Retinal pigment epithelial cell (primary cell): ENCODE measurements at regions not wholly inside any gene's neighbourhood (a gene's known extent, or its start where the extent isn't known, plus 50 kb on each side); places are given as distances from the start of the nearest gene placed in this dataset.

Experiments
- DNase-seq: peaks from one replicate; pipeline ENCODE4 v3.0.0-alpha.2; 2010; ENCODE audit warnings: low read depth
- H3K4me3 ChIP-seq: 2 replicates; pipeline ENCODE4 v1.5.1; 2011; ENCODE audit warnings: mild to moderate bottlenecking, low read length, control low read depth, moderate library complexity
- CTCF ChIP-seq: conservative IDR thresholded peaks from 2 replicates; pipeline ENCODE4 v1.5.1; 2011; ENCODE audit warnings: low read depth, low read length, control low read depth, inconsistent platforms

DNA sequence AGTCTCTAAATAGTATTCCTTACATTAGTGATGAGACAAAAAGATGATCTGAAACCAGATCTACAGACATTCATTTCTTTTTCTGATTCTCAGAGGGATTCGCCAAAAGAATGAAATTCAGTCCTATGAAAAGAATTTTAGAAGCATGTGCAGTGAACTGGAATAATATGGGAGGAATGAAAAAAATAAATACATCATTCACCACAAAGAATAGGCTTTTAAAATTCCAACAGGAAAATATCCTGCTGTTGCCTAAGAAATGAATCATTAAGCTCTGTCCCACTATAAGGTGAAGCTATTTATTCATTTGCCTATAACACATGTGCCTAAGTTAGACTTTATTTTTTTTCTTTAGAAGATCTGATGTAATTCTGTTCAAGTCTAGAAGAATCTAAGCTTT is 165.9 kb downstream of the IL15 start:
- peak; percentile 85 for DNase-seq
- no peak for TF ChIP-seq CTCF
- no peak overlapping the region for H3K4me3 ChIP-seq

GRCh38 chr4:141804836-141805235 is 168.5 kb downstream of the IL15 start:
- no peak for TF ChIP-seq CTCF
- DNase-seq, result no peak

GRCh38 chr4:141807103-141807891 is 170.9 kb downstream of the IL15 start:
- no peak for DNase-seq
- TF ChIP-seq CTCF, result no peak
- H3K4me3 ChIP-seq, result no peak overlapping the region

More at GRCh38 chr4:141804836-141805235, 168.5 kb downstream of the IL15 start:
- H3K4me3 ChIP-seq, result no peak overlapping the region

DNA sequence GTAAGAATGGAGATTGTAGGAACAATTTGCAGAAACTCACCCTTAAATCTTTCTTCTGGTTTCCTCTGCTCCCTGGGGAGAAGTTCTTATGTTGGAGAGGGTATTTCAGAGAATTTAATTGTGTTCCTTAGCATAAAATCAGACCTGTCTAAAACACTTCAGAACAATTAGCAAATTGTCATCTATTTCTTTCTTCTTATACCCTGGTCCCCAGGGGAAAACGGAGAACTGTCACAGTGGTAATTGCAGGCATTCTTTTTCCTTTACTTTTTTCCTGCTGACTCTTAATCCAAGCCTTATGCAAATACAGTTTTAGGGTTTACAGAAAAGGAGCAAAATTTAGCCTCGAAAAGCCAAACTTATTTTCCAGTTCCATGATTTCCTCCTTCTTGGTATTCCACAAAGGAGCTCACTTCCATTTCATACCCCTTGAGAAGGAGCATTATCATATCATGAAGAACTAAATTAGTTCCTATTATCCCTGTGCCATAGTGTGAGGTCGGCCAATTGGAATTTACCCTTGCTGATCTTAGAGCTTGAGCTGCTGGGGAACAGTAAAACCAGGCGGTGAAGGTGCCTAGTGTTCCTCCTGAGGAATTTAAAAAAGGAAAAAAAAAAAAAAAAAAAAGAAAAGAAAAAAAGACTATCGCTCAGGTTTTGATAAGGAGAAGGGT is 173.8 kb downstream of the IL15 start:
- DNase-seq, result no peak
- no peak for TF ChIP-seq CTCF
- H3K4me3 ChIP-seq, result no peak overlapping the region

DNA sequence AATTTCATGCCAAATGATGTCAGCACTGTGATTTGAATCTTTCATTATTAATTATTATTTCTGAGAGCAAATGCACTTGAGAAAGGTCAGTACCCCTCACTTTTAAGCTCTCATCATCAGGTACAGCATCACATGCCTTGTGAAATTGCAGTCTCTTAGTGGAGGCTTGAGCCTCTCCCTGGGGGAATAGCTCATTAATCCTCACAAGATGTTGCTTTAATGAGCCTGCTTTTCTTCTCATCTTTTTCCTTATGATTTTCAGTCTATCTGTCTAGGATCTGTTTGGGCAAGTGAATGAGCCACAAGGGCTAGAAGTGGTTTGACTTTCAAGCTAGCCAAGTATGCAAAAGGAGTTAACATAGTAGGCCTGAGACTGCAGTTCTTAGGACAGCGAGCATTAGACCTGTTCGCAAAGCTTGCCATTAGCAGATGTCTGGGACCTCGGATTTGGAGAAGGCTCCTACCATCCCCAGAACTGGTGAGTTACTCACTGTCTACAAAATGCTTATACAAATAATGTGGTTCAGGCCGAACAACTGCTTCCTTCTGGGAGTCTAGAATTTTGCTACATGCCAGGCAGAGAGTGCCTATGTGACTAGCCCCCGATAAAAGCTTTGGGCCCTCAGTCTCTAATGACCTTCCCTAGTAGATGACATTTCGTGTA is 174.5 kb downstream of the IL15 start:
- no peak for DNase-seq
- no peak for TF ChIP-seq CTCF
- no peak overlapping the region for H3K4me3 ChIP-seq

GRCh38 chr4:141812158-141812557 is 175.8 kb downstream of the IL15 start:
- DNase-seq, result no peak
- no peak for TF ChIP-seq CTCF
- H3K4me3 ChIP-seq, result no peak overlapping the region
